Stimulated activated CD8-positive, alpha-beta memory T cell treated with anti-CD3 and anti-CD28 coated beads, Interleukin-12 subunit alpha, Interleukin-12 subunit beta, amount 100 ng/mL, for 1 hour (primary cell): ENCODE measurements at regions not wholly inside any gene's neighbourhood (a gene's known extent, or its start where the extent isn't known, plus 50 kb on each side); places are given as distances from the start of the nearest gene placed in this dataset.

ENCODE experiments used
- DNase-seq: peaks from one replicate; pipeline ENCODE4 v3.0.0-alpha.2; 2020; ENCODE audit warnings: low read depth

DNA sequence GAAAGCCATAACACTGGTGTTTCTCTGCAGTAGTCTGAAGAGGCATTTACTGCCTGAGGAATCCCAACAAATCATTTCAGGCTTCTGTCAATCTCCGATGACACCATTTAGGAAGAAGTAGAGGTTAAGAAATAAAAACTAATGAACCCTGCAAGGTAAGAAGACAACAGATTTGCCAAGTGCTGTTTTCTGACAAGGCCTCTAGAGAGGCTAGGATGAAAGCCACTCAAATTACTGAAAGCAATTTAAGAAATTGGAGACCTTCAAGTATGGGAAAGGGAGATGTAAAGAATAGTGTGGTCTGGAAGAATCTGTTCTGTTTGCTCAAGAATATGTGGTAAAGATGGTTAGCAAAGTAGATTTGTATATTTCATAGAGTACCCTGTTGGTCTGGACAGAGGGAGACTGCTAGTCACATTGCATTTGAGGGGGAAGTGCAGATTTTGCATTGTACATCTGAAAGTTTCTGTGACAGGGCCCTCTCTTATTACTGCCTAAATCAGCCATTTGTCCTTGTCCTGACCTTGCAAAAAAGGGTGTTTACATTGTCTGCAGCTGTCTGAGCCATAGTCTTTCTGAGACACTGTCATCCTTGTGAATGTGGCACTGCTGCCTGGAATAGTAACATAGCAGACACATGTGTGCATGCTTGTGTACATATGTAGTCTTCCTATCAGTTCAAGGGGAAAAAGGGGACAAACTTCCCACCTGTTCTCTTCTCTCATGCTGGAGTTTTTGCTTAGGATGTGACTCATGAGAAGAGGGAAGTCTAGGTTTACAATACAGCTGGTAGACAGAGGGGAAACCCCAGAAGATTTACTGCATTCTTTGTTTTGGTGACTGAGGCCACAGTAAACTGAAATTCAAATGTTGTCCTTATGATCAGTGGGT, 640.2 kb upstream of the KIRREL3 start:
- no peak for DNase-seq

DNA sequence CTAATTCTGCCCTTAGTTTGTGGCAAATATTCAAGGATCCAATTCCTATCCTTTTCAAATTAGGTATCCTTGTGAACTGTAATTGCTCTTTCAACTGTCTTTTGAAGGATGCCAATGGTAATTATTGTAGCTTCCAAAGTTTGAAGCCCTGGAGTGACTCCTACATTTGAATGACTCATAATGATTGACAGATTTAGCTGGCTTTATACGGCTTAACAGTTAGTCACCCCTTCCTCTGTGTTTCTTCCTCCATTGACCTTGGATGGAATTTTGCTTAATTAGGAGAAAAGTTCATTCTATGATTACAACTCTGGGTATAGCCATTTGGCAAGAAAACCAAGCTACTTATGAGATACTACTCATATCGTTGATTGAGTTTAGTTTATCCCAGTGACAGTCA, 639.3 kb upstream of the KIRREL3 start:
- DNase-seq = no peak

DNA sequence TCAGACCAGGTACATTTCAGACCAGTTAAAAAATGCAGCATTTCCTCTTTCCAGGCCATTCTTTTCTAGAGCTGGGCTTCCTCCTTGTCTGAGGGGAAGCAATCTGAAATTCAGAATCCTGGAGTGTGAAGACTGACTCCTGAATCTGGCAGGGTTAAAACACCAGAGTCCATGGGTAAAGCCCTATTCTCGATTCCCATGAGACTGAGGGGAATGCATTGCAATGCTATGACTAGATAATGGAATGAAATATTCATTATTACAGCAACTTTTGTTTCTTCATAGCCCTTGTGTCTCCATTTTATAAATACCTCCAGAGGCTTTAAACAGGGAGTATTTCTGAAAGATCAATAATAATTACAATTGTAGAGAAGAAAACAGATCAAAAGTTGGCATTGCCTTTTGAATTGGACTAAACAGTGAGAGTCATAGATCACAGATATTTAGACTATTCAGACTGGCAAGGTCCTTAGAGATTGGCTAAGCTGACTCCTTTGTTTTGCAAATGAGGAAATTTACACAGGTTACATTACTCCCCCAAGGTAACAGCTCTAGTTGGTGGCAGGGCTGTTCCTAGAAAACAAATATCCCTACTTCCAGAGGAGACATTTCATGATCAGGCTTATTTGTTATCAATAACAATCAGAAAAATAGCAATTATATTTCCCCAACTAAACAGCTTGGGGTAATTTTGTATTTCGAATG, 632.6 kb upstream of the KIRREL3 start:
- no peak for DNase-seq

DNA sequence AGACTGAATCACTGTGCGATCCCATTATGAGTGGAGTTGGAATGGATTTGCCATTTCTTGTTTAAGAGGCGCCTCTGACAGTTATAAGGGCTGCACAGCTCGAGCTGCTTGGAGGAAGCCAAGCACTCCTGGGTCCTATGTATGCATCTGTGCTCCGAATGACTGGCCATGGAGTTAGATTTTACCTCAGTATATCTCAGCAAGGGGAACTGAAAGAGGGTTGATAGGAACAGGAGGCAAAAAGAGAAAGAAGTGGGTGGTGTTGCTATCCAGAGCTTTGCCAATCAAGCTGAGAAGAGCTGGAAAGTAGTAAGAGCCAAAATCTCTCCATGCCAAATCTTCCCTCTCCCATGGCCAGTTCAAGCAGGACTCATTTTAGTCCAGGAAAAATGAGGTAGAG, 632.0 kb upstream of the KIRREL3 start:
- no peak for DNase-seq

DNA sequence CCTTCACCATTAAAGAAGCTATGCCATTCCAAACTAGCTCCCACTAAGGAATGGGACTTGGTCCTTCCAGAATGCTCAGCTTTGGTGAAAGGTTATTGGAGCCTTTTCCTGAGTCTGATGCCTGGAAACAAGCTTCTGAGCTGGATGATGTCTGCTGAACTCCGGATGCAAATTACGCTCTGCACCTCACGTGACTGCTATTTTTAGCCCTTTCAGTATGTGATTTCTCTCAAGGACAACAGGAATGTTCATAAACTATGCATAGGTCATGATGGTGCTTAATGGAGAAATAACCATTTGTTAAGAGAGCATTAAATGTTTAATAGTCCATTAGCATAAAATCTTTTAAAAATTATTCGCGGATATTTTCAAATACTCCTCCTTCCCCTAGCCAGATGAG, 631.4 kb upstream of the KIRREL3 start:
- DNase-seq = no peak

DNA sequence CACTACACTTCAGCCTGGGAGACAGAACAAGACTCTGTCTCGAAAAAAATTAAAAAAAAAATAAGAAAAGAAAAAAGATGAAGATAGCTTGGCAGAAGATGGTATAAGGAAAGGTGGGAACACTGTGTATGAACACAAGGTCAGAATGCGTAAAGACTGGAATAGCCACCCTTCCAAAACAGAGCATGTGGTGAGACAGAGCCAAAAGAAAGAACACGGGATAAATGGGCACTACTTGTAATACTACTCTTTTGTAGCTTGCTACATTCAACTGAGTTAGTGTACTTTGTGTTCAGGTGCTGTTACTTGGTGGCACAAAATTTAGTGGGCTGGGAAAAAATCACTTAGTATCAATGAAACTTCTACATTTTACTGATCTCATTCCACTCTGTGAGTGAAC, 628.6 kb upstream of the KIRREL3 start:
- no peak for DNase-seq

DNA sequence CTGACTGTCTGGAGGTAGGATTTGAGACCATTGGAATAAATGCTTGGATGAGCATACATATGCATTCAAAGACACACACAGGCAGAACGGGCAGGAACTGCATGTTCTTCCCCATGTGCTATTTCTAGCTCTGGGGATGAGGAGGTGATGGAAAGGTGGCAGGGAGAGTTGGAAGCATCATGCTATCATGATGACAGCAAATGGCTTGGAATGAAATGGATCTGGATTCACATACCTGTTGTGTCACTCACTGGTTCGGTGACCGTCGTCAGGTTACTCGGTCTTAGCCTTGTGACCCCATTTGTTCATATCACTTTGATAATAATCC, 627.9 kb upstream of the KIRREL3 start:
- DNase-seq = no peak

DNA sequence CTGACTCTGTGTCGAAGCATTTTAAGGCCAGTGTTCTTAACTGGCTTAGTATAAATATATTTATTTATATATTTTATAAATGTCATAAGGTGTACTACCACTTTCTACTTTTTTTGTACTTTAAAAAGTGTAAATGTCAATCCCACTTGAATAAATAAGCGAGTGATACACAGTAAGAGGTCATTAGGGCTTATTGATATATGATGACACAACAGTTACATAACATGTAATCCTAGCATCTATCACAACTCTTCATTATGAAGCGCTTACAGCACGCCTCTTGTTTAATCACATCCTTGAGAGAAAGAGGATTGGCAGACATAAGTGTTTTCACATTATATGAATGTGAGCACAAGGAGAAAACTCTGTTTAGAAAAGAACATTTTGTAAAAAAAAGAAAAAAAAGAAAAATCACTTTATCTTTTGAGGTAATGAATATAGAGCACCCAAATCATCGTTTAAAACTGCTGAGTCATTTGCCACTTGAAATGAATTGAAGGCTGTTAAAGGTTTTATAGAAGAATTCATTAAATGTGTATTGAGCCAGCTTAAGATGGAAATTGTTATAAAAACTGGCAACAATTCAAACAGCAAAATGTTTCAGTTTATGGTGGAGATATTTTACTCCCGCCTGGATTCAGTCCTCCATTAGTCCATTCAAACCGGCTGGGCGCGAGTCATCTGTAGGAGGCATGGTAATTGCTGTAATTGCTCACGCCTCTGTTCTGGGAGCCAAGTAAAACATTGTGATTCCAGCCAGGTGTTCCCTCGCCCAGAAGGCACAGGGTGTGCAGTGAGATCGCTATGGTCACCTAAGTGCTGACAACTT, 627.3 kb upstream of the KIRREL3 start:
- no peak for DNase-seq

DNA sequence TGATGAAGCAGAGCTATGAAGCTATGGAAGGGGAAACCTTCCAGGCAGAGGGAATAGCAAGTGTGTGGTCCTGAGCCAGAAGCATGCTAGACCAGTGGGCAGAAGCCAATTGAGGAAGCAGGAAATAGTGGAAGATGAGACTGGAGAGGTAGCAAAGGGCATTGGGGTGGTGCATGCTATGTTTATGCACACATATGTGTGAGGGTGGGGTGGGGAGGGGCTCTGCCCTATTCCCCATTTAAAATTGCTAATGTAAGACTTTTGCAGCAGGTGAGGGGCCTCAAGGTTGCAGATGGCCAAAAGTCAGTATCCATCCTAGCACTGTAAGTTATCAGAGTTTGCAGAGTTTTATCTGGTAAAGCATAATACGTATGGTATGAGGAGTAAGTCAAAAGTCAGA, 626.6 kb upstream of the KIRREL3 start:
- DNase-seq = no peak

DNA sequence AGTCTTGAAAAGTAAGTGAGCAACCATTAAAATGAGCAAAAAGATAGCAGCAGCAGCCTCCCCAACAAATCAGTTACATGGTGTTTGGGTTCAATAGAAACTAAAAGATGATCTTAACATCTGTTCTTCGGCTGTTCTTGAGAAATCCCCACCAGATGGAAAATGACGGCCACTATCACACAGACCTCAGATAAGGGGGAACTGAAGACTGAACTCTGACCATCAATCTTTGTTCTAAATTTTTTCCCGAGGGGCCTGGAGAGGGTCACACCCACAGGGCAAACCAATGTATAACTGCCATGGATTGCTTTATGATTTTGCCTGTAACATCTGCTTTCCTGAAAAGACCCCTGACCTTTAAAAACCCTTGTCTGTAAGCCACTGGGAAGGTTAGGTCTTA, 624.8 kb upstream of the KIRREL3 start:
- DNase-seq = no peak

DNA sequence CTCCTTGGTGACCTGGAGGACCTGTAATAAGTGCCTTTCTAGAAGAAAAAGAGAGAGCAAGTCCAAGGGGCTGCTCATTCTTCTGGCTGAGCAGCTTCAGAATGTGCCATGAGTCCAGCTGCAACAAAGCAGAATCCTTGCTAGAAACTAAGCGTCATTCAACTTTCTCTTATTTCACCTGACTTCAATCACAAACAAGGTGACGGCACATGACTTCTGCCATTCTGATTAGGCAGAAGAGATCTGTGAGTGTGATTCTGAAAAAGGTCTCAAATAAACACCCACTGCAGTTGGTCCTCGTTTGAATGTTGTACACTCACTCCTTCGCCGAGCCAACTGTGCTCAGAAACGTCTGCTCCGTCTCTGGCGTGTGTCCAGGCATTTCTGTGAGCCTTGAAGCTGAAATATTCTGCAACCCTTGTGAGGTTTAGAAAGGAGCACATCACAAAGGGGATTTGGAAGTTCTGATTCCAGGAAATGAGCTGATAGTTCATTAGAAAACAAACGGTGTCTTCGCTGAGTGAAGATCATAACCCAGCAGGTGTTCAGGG, 623.8 kb upstream of the KIRREL3 start:
- DNase-seq = no peak

DNA sequence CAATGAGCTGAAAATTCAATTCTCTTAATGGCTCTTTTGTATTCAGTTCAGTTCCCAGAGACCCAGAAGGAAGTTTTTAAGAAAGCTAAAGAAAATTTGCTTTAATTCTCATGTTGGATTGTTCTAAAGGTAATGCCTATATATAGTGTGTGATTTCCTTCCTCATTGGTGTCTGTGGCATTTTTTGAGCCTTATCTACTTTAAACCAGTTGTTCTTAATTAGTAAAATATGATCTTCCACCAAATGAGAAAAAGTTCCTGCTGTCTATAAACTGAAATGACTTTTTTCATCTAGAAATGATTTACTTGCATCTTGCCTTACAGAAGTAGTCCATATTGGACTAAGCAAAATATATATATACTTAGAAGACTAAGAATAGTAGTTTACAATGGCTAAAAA, 622.1 kb upstream of the KIRREL3 start:
- DNase-seq = no peak

DNA sequence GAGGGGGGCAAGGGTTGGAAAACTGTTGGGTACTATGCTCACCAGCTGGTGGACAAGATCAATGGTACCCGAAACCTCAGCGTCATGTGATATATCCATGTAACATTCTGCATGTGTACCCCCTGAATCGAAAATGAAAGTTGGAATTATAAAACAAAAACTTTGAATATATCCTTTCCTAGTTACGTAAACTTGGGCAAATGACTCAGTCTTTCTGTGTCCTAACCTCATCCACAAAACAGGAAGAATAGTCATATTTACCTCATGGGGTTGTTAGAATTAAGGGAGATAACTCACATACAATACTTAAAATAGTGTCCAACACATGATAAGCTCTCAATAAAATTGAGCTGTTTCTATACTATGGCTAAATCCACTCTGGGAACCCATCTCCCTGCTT, 620.1 kb upstream of the KIRREL3 start:
- no peak for DNase-seq

DNA sequence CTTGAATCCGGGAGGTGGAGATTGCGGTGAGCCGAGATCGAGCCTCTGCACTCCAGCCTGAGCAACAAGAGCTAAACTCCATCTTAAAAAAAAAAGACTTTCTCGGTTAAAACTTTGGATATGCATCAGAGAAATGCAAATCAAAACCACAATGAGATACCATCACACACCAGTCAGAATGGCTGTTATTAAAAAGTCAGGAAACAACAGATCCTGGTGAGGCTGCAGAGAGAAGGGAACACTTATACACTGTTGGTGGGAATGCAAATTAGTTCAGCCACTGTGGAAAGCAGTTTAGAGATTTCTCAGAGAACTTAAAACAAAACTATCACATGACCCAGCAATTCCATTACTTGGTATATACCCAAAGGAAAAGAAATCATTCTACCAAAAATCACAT, 619.4 kb upstream of the KIRREL3 start:
- DNase-seq = no peak

DNA sequence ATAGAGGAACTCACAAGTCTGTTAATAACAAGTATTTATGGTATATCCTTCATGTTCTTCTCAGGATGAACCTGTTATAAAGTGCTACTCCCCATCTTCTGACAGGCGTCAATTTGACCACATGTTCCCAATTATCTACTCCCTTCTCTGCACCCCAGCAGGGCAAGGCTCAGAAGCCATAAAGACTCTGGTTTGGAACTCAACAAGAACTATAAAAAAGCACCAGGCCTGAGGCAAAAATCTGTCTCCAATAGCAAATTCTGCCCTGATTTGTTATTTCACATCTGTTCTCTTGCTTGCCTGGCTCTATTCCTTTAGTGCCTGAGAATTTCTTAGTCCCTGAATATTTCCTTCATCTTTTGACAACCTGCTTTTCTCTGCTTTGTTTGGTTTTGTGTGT, 618.2 kb upstream of the KIRREL3 start:
- DNase-seq = no peak

DNA sequence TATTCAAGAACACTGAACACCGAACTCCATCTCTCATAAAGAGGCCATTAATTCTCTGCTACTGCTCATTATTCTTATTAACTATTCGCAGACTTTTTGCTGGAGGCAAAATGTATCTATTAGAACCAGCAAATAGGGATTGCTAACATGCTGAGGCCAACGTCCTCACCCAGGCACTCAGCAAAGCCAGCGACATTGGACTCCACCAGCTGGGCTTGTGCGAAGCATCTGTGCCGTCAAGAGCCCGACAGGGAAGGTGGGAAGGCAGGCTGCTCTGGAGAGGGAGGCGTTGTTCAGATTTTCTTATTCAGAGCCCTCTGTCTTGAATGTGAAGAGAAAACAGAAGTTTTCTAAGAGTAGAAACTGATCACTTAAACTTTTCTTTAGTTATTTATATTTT, 615.6 kb upstream of the KIRREL3 start:
- no peak for DNase-seq

DNA sequence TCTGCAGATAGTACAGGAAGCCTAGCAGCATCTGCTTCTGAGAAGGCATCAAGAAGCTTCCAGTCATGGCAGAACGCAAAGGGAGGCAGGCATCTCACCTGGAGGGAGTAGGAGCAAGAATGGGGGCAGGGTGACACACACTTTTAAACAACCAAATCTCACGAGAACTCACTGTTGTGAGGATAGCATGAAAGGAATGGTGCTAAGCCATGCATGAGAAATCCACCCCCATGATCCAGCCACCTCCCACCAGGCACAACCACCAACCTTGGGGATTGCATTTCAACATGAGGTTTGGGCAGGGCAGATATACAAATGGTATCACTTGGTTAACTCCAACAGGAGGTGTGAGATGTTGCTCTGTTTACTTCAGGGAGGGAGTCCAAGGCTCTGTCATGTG, 612.0 kb upstream of the KIRREL3 start:
- DNase-seq = no peak

DNA sequence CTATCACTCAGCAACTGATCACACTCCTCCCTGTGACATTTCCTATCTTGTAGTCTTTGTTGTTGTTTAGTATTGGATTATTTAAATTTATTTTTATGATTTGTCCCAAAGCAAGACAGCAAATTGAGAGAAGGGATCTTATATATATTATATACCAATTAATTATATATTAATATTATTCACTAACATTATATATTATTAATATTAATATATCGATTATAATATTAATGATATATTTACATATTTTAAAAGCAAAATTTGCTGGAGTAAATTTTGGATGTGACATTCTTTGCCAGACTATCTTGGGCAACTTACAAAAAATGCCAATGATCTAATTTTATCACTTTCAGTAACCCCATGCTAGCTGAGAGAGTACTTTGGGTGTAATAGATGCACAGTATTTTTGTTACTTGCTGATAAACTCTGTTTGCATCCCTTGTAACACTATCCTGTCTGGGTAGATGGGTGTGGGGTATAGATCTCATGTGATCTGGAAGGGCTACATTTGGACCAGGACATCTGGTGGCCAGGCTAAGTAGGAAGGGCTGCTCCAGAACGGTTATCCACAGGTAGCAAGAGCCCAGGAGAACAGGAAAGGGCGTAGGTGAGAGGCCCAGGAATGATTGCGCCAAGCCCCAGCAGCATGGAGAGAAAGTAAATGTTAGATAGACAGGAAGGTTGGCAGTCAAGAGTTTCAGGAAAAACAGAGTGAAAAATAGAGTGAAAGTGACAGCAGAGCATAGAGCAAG, 608.6 kb upstream of the KIRREL3 start:
- DNase-seq = no peak

DNA sequence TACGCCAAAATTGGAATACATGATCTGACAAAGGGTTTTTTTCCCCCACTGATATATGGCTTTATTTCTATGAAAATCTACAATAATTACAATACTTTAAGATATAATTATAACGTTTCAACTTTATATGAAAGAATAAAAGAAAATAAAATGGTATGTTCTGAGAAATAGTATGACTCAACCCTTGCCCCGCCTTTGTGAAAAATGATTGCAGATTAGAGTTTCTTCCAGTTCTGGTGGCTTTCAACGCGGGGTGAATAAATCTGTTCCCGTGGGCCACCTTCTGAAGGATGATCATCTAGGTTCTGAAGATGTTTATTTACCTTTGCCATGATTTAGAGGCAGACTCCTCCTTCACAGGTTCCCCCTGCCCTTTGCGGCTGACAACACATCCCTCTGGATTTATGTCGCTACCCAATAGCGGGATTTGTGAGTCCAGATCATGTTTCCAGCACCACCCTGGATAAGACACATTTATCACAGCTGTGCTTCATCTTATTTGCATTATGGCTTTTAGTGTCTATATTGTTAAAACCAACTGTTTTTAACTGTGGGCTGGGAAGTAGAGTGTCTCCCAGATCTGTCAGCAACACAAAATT, 607.0 kb upstream of the KIRREL3 start:
- DNase-seq = no peak

DNA sequence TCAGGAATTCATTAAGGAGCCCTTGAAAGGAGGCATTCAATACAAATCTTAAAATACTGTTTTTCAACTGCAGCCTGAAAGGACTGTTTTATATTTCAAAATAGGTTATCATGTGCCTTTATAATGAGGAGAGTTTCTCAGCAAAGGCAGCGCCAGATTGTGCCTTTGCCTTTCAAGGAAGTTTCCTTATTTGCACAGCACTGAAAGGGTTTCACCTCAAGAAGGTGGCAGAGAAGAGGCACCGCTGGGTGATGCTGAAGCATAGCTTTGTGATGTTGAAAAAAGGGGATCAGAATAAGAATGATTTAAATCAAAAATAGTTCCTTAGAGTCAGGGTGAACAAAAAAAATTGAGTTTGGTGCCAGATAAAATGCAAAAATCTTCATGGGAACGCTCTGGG, 601.0 kb upstream of the KIRREL3 start:
- no peak for DNase-seq

DNA sequence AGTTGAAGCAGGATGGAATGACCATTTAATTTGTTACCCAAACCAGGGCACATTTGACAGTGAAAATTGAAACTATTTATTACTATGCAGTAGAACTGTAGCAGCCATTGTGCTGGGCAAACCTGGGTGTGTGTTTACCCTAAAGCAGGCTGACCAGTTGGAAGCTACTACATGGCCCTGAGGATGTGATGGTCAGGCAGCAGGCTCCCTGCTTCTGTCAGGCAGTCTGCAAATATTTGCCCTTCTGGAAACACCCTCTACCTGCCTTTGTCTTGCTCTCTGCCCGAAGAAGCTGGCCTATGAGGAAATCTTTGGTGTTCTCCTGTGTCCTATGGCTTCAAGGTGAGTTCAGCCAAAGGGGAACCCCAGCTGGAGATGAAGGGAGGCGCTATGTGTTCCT, 600.1 kb upstream of the KIRREL3 start:
- no peak for DNase-seq

DNA sequence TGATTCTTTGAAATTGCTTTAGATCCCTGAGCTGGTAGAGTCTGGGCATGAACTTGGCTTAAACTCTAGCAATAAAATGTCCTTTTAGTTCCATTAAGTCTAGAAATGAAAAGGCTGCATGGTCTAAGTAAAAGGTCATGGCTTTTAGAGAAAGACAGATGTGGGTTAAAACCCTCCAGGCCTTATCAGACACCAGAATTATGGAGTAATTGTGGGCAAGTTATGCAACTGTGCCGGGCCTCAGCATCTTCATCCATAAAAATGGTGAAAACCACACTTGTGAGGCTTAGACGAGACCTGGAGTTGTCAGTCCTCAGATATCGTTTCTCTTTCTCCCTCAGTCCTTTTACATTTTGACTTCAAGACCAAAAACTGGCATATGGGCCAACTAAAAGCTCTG, 597.9 kb upstream of the KIRREL3 start:
- no peak for DNase-seq
